ENCODE measurements at regions not wholly inside any gene's neighbourhood (a gene's known extent, or its start where the extent isn't known, plus 50 kb on each side); places are given as distances from the start of the nearest gene placed in this dataset.
A peak's percentile ranks its signal among the peaks of the same experiment; 100 is the strongest.

GRCh38 chr10:31118556-31118955, 86.9 kb upstream of the ZNF438 start:
- no peaks in the 10 kb centered on the region for H4K20me1 ChIP-seq (ENCODE audit: insufficient read depth, low read length)
- peaks cover 42% of the 10 kb centered on the region for H3K4me1 ChIP-seq (ENCODE audit: insufficient read depth, low read length)
- H3K36me3 ChIP-seq (ENCODE audit: insufficient read depth, low read length), result no peaks in the 10 kb centered on the region
- H3K4me3 ChIP-seq (ENCODE audit: insufficient read depth, low read length), result no peak overlapping the region
- H3K9me3 ChIP-seq (ENCODE audit: low read depth, low read length), result no peaks in the 10 kb centered on the region
- H3K4me2 ChIP-seq (ENCODE audit: insufficient read depth, low read length), result peak overlapping the region; percentile 12
- peak overlapping the region; percentile 58 for H3K27ac ChIP-seq (ENCODE audit: low read depth, low read length)
- H3K79me2 ChIP-seq (ENCODE audit: insufficient read depth, low read length), result no peaks in the 10 kb centered on the region
- H2AFZ ChIP-seq (ENCODE audit: low read length), result no peak overlapping the region
- no peaks in the 10 kb centered on the region for H3K27me3 ChIP-seq (ENCODE audit: insufficient read depth, low read length)
- DNase-seq (ENCODE audit: insufficient read length, low spot score, missing footprints), result peak; percentile 45
- TF ChIP-seq CTCF (IDR thresholded peaks at IDR 0.05; ENCODE audit: extremely low read depth, low read depth, low read length), result no peak

DNA sequence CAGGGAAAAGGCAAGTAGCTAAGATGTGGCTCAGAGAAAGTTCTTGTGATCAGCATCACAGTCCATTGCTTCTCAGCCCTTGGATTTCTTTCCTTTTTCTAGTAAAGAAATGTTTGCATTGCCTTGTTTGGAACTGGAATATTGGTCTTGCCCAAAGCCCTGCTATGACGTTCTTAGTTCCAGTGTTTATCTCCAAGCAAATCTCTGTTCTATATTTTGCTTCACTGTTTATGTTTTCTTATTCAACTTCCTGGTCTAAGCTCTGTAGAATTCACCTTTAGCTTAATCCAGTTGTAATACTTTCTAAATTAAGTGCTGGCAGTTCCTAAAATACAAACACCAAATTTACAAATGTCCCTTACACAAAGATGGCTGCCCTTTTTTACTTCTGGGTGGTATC, 88.7 kb upstream of the ZNF438 start:
- Histone ChIP-seq H3K4me3 (ENCODE audit: insufficient read depth, low read length) (no peak overlapping the region), H3K9me3 (ENCODE audit: low read depth, low read length) (no peaks in the 10 kb centered on the region), H3K79me2 (ENCODE audit: insufficient read depth, low read length) (no peaks in the 10 kb centered on the region), H3K27ac (ENCODE audit: low read depth, low read length) (peak overlapping the region; percentile 86), H4K20me1 (ENCODE audit: insufficient read depth, low read length) (no peaks in the 10 kb centered on the region), H2AFZ (ENCODE audit: low read length) (peak overlapping the region; percentile 52), H3K4me2 (ENCODE audit: insufficient read depth, low read length) (no peak overlapping the region), H3K4me1 (ENCODE audit: insufficient read depth, low read length) (peaks cover 42% of the 10 kb centered on the region), H3K27me3 (ENCODE audit: insufficient read depth, low read length) (no peaks in the 10 kb centered on the region), H3K36me3 (ENCODE audit: insufficient read depth, low read length) (no peaks in the 10 kb centered on the region)
- TF ChIP-seq CTCF (IDR thresholded peaks at IDR 0.05; ENCODE audit: extremely low read depth, low read depth, low read length), result no peak
- no peak for DNase-seq (ENCODE audit: insufficient read length, low spot score, missing footprints)

DNA sequence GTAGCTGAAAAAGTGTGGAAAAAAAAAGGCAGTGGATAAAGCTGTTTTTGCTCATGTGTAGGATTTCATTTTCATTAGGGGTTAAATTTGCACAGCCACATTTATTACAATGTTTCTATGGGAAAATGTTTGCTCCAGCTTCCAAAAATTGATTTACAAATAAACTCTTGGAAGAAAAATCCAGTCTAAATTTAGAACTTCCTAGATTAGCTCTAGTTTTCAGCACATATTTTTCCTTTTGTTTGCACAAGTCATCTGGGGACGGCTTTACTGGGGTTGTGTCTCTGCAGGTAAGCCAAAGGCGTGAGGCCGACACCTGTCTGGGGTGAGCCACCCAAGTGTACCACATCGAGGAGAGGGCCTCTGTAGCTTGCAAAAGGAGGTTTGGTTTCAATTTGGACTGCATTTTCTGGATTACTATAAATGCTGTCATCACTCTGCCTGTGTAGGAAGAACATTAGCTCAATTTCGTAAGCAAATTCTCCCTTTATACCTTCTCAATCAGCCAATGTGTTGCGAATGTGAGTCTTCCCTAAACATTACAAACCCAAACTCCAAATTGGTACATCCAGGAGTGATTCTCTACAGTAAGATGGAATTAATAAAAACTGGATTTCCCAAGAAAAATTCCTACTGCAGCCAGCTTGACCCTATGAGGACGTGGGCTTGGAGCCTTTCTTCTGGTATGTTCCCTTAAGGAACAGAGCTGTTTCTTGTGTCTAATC, 89.5 kb upstream of the ZNF438 start:
- Histone ChIP-seq H3K4me3 (ENCODE audit: insufficient read depth, low read length) (peak overlapping the region; percentile 8), H2AFZ (ENCODE audit: low read length) (peak overlapping the region; percentile 45), H3K27ac (ENCODE audit: low read depth, low read length) (peak overlapping the region; percentile 86), H3K4me1 (ENCODE audit: insufficient read depth, low read length) (peaks cover 42% of the 10 kb centered on the region), H3K4me2 (ENCODE audit: insufficient read depth, low read length) (peak overlapping the region; percentile 65), H3K9me3 (ENCODE audit: low read depth, low read length) (no peaks in the 10 kb centered on the region), H3K79me2 (ENCODE audit: insufficient read depth, low read length) (no peaks in the 10 kb centered on the region), H4K20me1 (ENCODE audit: insufficient read depth, low read length) (no peaks in the 10 kb centered on the region), H3K27me3 (ENCODE audit: insufficient read depth, low read length) (no peaks in the 10 kb centered on the region), H3K36me3 (ENCODE audit: insufficient read depth, low read length) (no peaks in the 10 kb centered on the region)
- DNase-seq (ENCODE audit: insufficient read length, low spot score, missing footprints), result no peak
- no peak for TF ChIP-seq CTCF (IDR thresholded peaks at IDR 0.05; ENCODE audit: extremely low read depth, low read depth, low read length)

- DNase-seq (ENCODE audit: insufficient read length, low spot score, missing footprints), result peak; percentile 78
- Histone ChIP-seq H3K27ac (ENCODE audit: low read depth, low read length) (peak overlapping the region; percentile 86), H3K36me3 (ENCODE audit: insufficient read depth, low read length) (no peaks in the 10 kb centered on the region)
Observed at GRCh38 chr10:31121757-31122577, 90.3 kb upstream of the ZNF438 start.

More at GRCh38 chr10:31121757-31122577, 90.3 kb upstream of the ZNF438 start:
- H3K27me3 ChIP-seq (ENCODE audit: insufficient read depth, low read length), result no peaks in the 10 kb centered on the region
- no peaks in the 10 kb centered on the region for H3K9me3 ChIP-seq (ENCODE audit: low read depth, low read length)
- peaks cover 42% of the 10 kb centered on the region for H3K4me1 ChIP-seq (ENCODE audit: insufficient read depth, low read length)
- peak overlapping the region; percentile 65 for H3K4me2 ChIP-seq (ENCODE audit: insufficient read depth, low read length)
- no peak for TF ChIP-seq CTCF (IDR thresholded peaks at IDR 0.05; ENCODE audit: extremely low read depth, low read depth, low read length)
- no peaks in the 10 kb centered on the region for H3K79me2 ChIP-seq (ENCODE audit: insufficient read depth, low read length)
- H3K4me3 ChIP-seq (ENCODE audit: insufficient read depth, low read length), result no peak overlapping the region
- H4K20me1 ChIP-seq (ENCODE audit: insufficient read depth, low read length), result no peaks in the 10 kb centered on the region
- peak overlapping the region; percentile 45 for H2AFZ ChIP-seq (ENCODE audit: low read length)
